HEK293 (cell line): ENCODE measurements at regions not wholly inside any gene's neighbourhood (a gene's known extent, or its start where the extent isn't known, plus 50 kb on each side); places are given as distances from the start of the nearest gene placed in this dataset.

Experiments used
- CTCF ChIA-PET: fragments of 350-600 bp; formaldehyde crosslinking; extraction: SDS; loops from one replicate; lab custom pipeline; 2021; ENCODE audit warnings: antibody characterized with exemption; lab: Yijun Ruan, JAX
- POLR2A ChIA-PET: fragments of 300-600 bp; formaldehyde crosslinking; extraction: SDS; loops from one replicate; lab custom pipeline; 2020; ENCODE audit warnings: antibody characterized with exemption, inconsistent platforms; lab: Yijun Ruan, JAX
- H3K27ac ChIP-seq: fragments of 200-500 bp; sonication (Bioruptor generic); 2 replicates; pipeline ENCODE4 v1.5.1; 2014; ENCODE audit warnings: low read depth, low read length, control low read depth, inconsistent platforms; ENCODE audit errors: extremely low read depth
- H3K36me3 ChIP-seq, 2 experiments: fragments of 200-500 bp in 1 of 2; sonication (Bioruptor generic) in 1 of 2; 1 replicate in 1 of 2; 2 replicates in 1 of 2; pipeline ENCODE4 v1.5.1; 2014 to 2017; ENCODE audit warnings: inconsistent platforms in 2 of 2, low read length in 2 of 2; ENCODE audit not compliant: control insufficient read depth in 2 of 2, insufficient read depth in 1 of 2
- H3K4me1 ChIP-seq: fragments of 200-500 bp; sonication (Bioruptor generic); 2 replicates; pipeline ENCODE4 v1.5.1; 2014; ENCODE audit warnings: mild to moderate bottlenecking, low read length, inconsistent platforms; ENCODE audit not compliant: control insufficient read depth, insufficient read depth
- H3K4me3 ChIP-seq: 2 replicates; pipeline ENCODE4 v1.5.1; 2011; ENCODE audit warnings: low read depth, mild to moderate bottlenecking, control low read depth, low read length, moderate library complexity
- H3K9me3 ChIP-seq: fragments of 200-500 bp; sonication (Bioruptor generic); 2 replicates; pipeline ENCODE4 v1.5.1; 2014; ENCODE audit warnings: low read depth, low read length, inconsistent platforms; ENCODE audit not compliant: control insufficient read depth, insufficient read depth
- REPIN1 ChIP-seq: fragments of 450-650 bp; formaldehyde crosslinking; IDR thresholded peaks from 2 replicates; pipeline ENCODE4 v1.5.1; 2017; ENCODE audit warnings: missing biosample characterization, missing genetic modification characterization, low read depth
- SCRT2 ChIP-seq: fragments of 450-650 bp; formaldehyde crosslinking; IDR thresholded peaks from 2 replicates; pipeline ENCODE4 v1.5.1; 2016; ENCODE audit warnings: missing biosample characterization, missing genetic modification characterization
- TRIM28 ChIP-seq: IDR thresholded peaks from 2 replicates; pipeline ENCODE4 v1.6.1; 2011; ENCODE audit warnings: low read length, control low read depth, borderline replicate concordance
- ZNF140 ChIP-seq: fragments of 450-650 bp; formaldehyde crosslinking; IDR thresholded peaks from 2 replicates; pipeline ENCODE4 v1.5.1; 2016; ENCODE audit warnings: missing biosample characterization, missing genetic modification characterization
- ZNF214 ChIP-seq: fragments of 450-650 bp; formaldehyde crosslinking; IDR thresholded peaks from 2 replicates; pipeline ENCODE4 v1.5.1; 2017; ENCODE audit warnings: missing biosample characterization, mild to moderate bottlenecking, missing genetic modification characterization, borderline replicate concordance
- ZNF274 ChIP-seq, 2 experiments: fragments of 200-500 bp in 1 of 2; fragments of 450-650 bp in 1 of 2; sonication (Bioruptor generic) in 1 of 2; formaldehyde crosslinking in 1 of 2; IDR thresholded peaks; 2 replicates each; pipeline versions ENCODE4 v1.5.1 to v1.6.1; 2014 to 2016; ENCODE audit warnings: borderline replicate concordance in 1 of 2, inconsistent platforms in 1 of 2, low read length in 1 of 2, missing biosample characterization in 1 of 2, missing genetic modification characterization in 1 of 2
- ZNF394 ChIP-seq: fragments of 450-650 bp; formaldehyde crosslinking; IDR thresholded peaks from 2 replicates; pipeline ENCODE4 v1.5.1; 2016; ENCODE audit warnings: missing biosample characterization, missing genetic modification characterization, mild to moderate bottlenecking, moderate library complexity, borderline replicate concordance
- ZNF514 ChIP-seq: fragments of 450-650 bp; formaldehyde crosslinking; IDR thresholded peaks from 2 replicates; pipeline ENCODE4 v1.5.1; 2016; ENCODE audit warnings: missing biosample characterization, missing genetic modification characterization
- ZNF600 ChIP-seq: fragments of 450-650 bp; formaldehyde crosslinking; IDR thresholded peaks from 2 replicates; pipeline ENCODE4 v1.5.1; 2016; ENCODE audit warnings: missing biosample characterization, missing genetic modification characterization
- ZNF621 ChIP-seq: fragments of 450-650 bp; formaldehyde crosslinking; IDR thresholded peaks from 2 replicates; pipeline ENCODE4 v1.5.1; 2017; ENCODE audit warnings: missing biosample characterization, missing genetic modification characterization
- ZNF624 ChIP-seq: fragments of 450-650 bp; formaldehyde crosslinking; IDR thresholded peaks from 2 replicates; pipeline ENCODE4 v1.5.1; 2017; ENCODE audit warnings: missing biosample characterization, missing genetic modification characterization
- ZNF626 ChIP-seq: fragments of 450-650 bp; sonication (Bioruptor Pico); formaldehyde crosslinking; IDR thresholded peaks from 2 replicates; pipeline ENCODE4 v1.5.1; 2018; ENCODE audit warnings: missing biosample characterization, missing genetic modification characterization, inconsistent platforms
- TF ChIP-seq, protein P1 (sequence below): fragments of 450-650 bp; formaldehyde crosslinking; IDR thresholded peaks from 2 replicates; pipeline ENCODE4 v1.5.1; 2016; ENCODE audit warnings: missing biosample characterization, missing genetic modification characterization
- TF ChIP-seq, protein P2 (sequence below): fragments of 450-650 bp; formaldehyde crosslinking; conservative IDR thresholded peaks from 2 replicates; pipeline ENCODE4 v1.5.1; 2016; ENCODE audit warnings: low read depth, missing biosample characterization, missing genetic modification characterization
- TF ChIP-seq, protein P3 (sequence below): fragments of 450-650 bp; formaldehyde crosslinking; IDR thresholded peaks from 2 replicates; pipeline ENCODE4 v1.5.1; 2016; ENCODE audit warnings: missing biosample characterization, missing genetic modification characterization
- TF ChIP-seq, protein P4 (sequence below): fragments of 450-650 bp; formaldehyde crosslinking; IDR thresholded peaks from 2 replicates; pipeline ENCODE4 v1.5.1; 2016; ENCODE audit warnings: missing biosample characterization, missing genetic modification characterization
- TF ChIP-seq, protein P5 (sequence below): fragments of 450-650 bp; formaldehyde crosslinking; optimal IDR thresholded peaks from 2 replicates; pipeline ENCODE3; 2016; ENCODE audit warnings: missing biosample characterization, mild to moderate bottlenecking, missing genetic modification characterization
- TF ChIP-seq, protein P6 (sequence below): fragments of 450-650 bp; formaldehyde crosslinking; IDR thresholded peaks from 2 replicates; pipeline ENCODE4 v1.5.1; 2017; ENCODE audit warnings: missing biosample characterization, missing genetic modification characterization

DNA sequence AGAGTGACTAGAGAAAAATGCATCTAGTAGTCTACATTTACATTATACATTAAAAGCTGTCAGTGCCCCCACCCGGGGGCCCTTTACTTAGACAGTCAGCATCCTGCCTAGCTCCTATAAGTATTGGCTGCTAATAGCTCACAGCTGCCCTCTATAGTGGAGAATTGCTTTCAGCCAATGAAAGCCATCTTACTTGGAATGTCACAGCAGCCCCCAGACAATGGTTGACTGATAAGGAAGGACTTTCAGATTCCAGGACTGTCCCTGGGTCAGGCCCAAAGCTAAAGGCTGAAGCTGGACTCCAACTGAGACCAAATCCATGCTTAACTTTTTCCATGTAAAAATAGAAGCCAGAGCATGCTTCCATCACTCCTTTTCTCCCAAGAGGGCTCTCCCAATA is 196.9 kb downstream of the ANKRD50 start (continued):
- TF ChIP-seq, protein P1, sequence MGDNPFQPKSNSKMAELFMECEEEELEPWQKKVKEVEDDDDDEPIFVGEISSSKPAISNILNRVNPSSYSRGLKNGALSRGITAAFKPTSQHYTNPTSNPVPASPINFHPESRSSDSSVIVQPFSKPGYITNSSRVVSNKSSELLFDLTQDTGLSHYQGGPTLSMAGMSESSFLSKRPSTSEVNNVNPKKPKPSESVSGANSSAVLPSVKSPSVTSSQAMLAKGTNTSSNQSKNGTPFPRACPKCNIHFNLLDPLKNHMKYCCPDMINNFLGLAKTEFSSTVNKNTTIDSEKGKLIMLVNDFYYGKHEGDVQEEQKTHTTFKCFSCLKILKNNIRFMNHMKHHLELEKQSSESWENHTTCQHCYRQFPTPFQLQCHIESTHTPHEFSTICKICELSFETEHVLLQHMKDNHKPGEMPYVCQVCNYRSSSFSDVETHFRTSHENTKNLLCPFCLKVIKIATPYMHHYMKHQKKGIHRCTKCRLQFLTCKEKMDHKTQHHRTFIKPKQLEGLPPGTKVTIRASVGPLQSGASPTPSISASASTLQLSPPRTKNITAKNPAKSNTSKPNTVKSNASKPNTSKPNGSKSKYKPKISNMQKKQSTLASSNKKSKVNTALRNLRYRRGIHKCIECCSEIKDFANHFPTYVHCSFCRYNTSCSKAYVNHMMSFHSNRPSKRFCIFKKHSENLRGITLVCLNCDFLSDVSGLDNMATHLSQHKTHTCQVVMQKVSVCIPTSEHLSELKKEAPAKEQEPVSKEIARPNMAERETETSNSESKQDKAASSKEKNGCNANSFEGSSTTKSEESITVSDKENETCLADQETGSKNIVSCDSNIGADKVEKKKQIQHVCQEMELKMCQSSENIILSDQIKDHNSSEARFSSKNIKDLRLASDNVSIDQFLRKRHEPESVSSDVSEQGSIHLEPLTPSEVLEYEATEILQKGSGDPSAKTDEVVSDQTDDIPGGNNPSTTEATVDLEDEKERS (tag by site-specific recombination) = no peak
- TF ChIP-seq ZNF626 (tag by site-specific recombination) = no peak
- no peak for TF ChIP-seq TRIM28
- TF ChIP-seq, protein P2, sequence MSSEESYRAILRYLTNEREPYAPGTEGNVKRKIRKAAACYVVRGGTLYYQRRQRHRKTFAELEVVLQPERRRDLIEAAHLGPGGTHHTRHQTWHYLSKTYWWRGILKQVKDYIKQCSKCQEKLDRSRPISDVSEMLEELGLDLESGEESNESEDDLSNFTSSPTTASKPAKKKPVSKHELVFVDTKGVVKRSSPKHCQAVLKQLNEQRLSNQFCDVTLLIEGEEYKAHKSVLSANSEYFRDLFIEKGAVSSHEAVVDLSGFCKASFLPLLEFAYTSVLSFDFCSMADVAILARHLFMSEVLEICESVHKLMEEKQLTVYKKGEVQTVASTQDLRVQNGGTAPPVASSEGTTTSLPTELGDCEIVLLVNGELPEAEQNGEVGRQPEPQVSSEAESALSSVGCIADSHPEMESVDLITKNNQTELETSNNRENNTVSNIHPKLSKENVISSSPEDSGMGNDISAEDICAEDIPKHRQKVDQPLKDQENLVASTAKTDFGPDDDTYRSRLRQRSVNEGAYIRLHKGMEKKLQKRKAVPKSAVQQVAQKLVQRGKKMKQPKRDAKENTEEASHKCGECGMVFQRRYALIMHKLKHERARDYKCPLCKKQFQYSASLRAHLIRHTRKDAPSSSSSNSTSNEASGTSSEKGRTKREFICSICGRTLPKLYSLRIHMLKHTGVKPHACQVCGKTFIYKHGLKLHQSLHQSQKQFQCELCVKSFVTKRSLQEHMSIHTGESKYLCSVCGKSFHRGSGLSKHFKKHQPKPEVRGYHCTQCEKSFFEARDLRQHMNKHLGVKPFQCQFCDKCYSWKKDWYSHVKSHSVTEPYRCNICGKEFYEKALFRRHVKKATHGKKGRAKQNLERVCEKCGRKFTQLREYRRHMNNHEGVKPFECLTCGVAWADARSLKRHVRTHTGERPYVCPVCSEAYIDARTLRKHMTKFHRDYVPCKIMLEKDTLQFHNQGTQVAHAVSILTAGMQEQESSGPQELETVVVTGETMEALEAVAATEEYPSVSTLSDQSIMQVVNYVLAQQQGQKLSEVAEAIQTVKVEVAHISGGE (tag by site-specific recombination) = no peak

DNA sequence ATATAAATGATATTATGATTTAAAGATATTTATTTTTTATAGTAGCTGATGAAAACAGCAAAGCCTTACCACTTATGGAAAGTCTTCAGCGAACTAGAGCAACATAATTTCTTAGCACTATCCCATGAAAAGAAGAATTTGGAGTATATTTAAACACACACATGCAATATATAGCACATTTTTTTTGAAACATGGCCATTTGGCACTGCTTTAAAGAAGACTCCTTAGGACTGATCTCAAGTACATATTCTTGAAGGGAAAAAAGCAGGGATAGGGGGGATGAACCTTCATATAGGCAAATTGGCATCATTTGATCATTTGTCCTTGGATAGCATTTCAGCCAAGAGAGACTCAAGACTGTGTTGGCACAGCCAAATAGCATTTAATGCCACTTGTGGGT is 193.3 kb downstream of the ANKRD50 start:
- H3K36me3 ChIP-seq = no peaks in the 10 kb centered on the region
- CTCF ChIA-PET = no interaction called here
- POLR2A ChIA-PET = no interaction called here
- no peaks in the 10 kb centered on the region for H3K9me3 ChIP-seq
- no peak for TF ChIP-seq REPIN1
- no peak for TF ChIP-seq ZNF274 (IDR thresholded peaks at IDR 0.05; ENCODE audit: low read length)
- TF ChIP-seq ZNF274 (tag by site-specific recombination; IDR thresholded peaks at IDR 0.05; ENCODE audit: borderline replicate concordance) = no peak
- no peak for TF ChIP-seq ZNF600 (tag by site-specific recombination)
- no peak for TF ChIP-seq ZNF394 (tag by site-specific recombination)
- no peak for TF ChIP-seq ZNF514 (tag by site-specific recombination)
- no peak for TF ChIP-seq ZNF624 (tag by site-specific recombination)
- TF ChIP-seq ZNF214 (tag by site-specific recombination) = no peak
- TF ChIP-seq, protein P3, sequence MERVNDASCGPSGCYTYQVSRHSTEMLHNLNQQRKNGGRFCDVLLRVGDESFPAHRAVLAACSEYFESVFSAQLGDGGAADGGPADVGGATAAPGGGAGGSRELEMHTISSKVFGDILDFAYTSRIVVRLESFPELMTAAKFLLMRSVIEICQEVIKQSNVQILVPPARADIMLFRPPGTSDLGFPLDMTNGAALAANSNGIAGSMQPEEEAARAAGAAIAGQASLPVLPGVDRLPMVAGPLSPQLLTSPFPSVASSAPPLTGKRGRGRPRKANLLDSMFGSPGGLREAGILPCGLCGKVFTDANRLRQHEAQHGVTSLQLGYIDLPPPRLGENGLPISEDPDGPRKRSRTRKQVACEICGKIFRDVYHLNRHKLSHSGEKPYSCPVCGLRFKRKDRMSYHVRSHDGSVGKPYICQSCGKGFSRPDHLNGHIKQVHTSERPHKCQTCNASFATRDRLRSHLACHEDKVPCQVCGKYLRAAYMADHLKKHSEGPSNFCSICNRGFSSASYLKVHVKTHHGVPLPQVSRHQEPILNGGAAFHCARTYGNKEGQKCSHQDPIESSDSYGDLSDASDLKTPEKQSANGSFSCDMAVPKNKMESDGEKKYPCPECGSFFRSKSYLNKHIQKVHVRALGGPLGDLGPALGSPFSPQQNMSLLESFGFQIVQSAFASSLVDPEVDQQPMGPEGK (tag by site-specific recombination) = no peak
- TF ChIP-seq SCRT2 (tag by site-specific recombination) = no peak
- no peak for TF ChIP-seq ZNF140 (tag by site-specific recombination)
- TF ChIP-seq, all 188 proteins: peak for 0
- H3K4me1 ChIP-seq = no peaks in the 10 kb centered on the region
- H3K4me3 ChIP-seq = no peak overlapping the region
- H3K27ac ChIP-seq = no peak overlapping the region

DNA sequence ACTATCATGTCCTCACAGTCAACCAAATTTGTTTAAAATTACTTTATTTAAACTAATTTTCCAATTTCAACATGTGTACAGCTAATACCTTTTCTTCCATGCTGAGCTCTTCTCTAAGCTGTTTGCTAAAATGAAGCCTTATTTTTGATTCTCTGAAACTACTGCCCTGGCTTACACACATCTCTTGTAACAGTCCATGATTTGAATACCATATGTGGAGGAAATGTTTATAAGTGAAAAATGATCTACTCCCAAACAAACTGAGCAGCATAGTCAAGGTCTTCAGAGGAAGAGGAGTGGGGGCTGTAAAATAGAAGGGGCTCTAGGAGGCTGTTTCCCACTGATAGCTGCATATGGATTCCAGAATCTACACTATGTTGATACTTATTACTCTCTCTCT is 188.7 kb downstream of the ANKRD50 start:
- Histone ChIP-seq H3K36me3 (no peaks in the 10 kb centered on the region), H3K4me1 (no peaks in the 10 kb centered on the region)
- POLR2A ChIA-PET = no interaction called here
- TF ChIP-seq, protein P4, sequence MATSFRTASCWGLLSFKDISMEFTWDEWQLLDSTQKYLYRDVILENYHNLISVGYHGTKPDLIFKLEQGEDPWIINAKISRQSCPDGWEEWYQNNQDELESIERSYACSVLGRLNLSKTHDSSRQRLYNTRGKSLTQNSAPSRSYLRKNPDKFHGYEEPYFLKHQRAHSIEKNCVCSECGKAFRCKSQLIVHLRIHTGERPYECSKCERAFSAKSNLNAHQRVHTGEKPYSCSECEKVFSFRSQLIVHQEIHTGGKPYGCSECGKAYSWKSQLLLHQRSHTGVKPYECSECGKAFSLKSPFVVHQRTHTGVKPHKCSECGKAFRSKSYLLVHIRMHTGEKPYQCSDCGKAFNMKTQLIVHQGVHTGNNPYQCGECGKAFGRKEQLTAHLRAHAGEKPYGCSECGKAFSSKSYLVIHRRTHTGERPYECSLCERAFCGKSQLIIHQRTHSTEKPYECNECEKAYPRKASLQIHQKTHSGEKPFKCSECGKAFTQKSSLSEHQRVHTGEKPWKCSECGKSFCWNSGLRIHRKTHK (tag by site-specific recombination) = no peak
- TF ChIP-seq ZNF394 (tag by site-specific recombination) = no peak
- no peak for TF ChIP-seq ZNF621
- no peak for TF ChIP-seq ZNF626 (tag by site-specific recombination)
- TF ChIP-seq, protein P5, sequence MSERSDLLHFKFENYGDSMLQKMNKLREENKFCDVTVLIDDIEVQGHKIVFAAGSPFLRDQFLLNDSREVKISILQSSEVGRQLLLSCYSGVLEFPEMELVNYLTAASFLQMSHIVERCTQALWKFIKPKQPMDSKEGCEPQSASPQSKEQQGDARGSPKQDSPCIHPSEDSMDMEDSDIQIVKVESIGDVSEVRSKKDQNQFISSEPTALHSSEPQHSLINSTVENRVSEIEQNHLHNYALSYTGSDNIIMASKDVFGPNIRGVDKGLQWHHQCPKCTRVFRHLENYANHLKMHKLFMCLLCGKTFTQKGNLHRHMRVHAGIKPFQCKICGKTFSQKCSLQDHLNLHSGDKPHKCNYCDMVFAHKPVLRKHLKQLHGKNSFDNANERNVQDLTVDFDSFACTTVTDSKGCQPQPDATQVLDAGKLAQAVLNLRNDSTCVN (tag by site-specific recombination) = no peak
- TF ChIP-seq, protein P6, sequence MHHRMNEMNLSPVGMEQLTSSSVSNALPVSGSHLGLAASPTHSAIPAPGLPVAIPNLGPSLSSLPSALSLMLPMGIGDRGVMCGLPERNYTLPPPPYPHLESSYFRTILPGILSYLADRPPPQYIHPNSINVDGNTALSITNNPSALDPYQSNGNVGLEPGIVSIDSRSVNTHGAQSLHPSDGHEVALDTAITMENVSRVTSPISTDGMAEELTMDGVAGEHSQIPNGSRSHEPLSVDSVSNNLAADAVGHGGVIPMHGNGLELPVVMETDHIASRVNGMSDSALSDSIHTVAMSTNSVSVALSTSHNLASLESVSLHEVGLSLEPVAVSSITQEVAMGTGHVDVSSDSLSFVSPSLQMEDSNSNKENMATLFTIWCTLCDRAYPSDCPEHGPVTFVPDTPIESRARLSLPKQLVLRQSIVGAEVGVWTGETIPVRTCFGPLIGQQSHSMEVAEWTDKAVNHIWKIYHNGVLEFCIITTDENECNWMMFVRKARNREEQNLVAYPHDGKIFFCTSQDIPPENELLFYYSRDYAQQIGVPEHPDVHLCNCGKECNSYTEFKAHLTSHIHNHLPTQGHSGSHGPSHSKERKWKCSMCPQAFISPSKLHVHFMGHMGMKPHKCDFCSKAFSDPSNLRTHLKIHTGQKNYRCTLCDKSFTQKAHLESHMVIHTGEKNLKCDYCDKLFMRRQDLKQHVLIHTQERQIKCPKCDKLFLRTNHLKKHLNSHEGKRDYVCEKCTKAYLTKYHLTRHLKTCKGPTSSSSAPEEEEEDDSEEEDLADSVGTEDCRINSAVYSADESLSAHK (tag by site-specific recombination) = no peak
- TF ChIP-seq, all 188 proteins: peak for 0
- Histone ChIP-seq H3K9me3 (no peaks in the 10 kb centered on the region), H3K4me3 (no peak overlapping the region), H3K27ac (no peak overlapping the region)
- CTCF ChIA-PET = interaction anchor here (0.6 kb wide), 1 partner anchor 235 kb away, joined by 3 read pairs; no protein-coding TSS in a partner anchor
